ENCODE measurements at regions not wholly inside any gene's neighbourhood (a gene's known extent, or its start where the extent isn't known, plus 50 kb on each side); places are given as distances from the start of the nearest gene placed in this dataset.

- Mint-ChIP-seq H3K36me3 (no peaks in the 10 kb centered on the region), H3K4me3 (no peak overlapping the region), H3K27ac (no peak overlapping the region)
Measured at GRCh38 chr1:70887936-70888335, 159.7 kb downstream of the PTGER3 start.

GRCh38 chr1:70888722-70889121 is 158.9 kb downstream of the PTGER3 start:
- Mint-ChIP-seq H3K4me1 (no peaks in the 10 kb centered on the region), H3K36me3 (no peaks in the 10 kb centered on the region), H3K9me3 (no peaks in the 10 kb centered on the region), H3K27me3 (no peaks in the 10 kb centered on the region), H3K4me3 (no peak overlapping the region), H3K27ac (no peak overlapping the region)
- ATAC-seq = no peak

More at GRCh38 chr1:70887936-70888335, 159.7 kb downstream of the PTGER3 start:
- no peaks in the 10 kb centered on the region for H3K27me3 Mint-ChIP-seq
- H3K9me3 Mint-ChIP-seq = no peaks in the 10 kb centered on the region
- no peaks in the 10 kb centered on the region for H3K4me1 Mint-ChIP-seq
- ATAC-seq = no peak

- H3K9me3 Mint-ChIP-seq = no peaks in the 10 kb centered on the region
- no peak for ATAC-seq
- H3K4me3 Mint-ChIP-seq = no peak overlapping the region
- H3K4me1 Mint-ChIP-seq = no peaks in the 10 kb centered on the region
- no peaks in the 10 kb centered on the region for H3K36me3 Mint-ChIP-seq
- H3K27ac Mint-ChIP-seq = no peak overlapping the region
- H3K27me3 Mint-ChIP-seq = no peaks in the 10 kb centered on the region
Measured at GRCh38 chr1:70890408-70890807, 157.2 kb downstream of the PTGER3 start.

- H3K27ac Mint-ChIP-seq = no peak overlapping the region
Measured at GRCh38 chr1:70891051-70891843, 156.4 kb downstream of the PTGER3 start.

GRCh38 chr1:70892140-70892539 is 155.5 kb downstream of the PTGER3 start:
- Mint-ChIP-seq H3K4me1 (no peaks in the 10 kb centered on the region), H3K36me3 (no peaks in the 10 kb centered on the region), H3K27ac (no peak overlapping the region), H3K9me3 (no peaks in the 10 kb centered on the region), H3K4me3 (no peak overlapping the region), H3K27me3 (no peaks in the 10 kb centered on the region)
- ATAC-seq = no peak

More at GRCh38 chr1:70891051-70891843, 156.4 kb downstream of the PTGER3 start:
- Mint-ChIP-seq H3K4me3 (no peak overlapping the region), H3K4me1 (no peaks in the 10 kb centered on the region), H3K27me3 (no peaks in the 10 kb centered on the region), H3K36me3 (no peaks in the 10 kb centered on the region), H3K9me3 (no peaks in the 10 kb centered on the region)
- ATAC-seq = no peak

- no peak overlapping the region for H3K4me3 Mint-ChIP-seq
- H3K27me3 Mint-ChIP-seq = no peaks in the 10 kb centered on the region
- ATAC-seq = no peak
- no peaks in the 10 kb centered on the region for H3K4me1 Mint-ChIP-seq
- H3K9me3 Mint-ChIP-seq = no peaks in the 10 kb centered on the region
- H3K27ac Mint-ChIP-seq = no peak overlapping the region
- H3K36me3 Mint-ChIP-seq = no peaks in the 10 kb centered on the region
Measured at GRCh38 chr1:70892930-70893329, 154.7 kb downstream of the PTGER3 start.

- no peaks in the 10 kb centered on the region for H3K9me3 Mint-ChIP-seq
- no peaks in the 10 kb centered on the region for H3K27me3 Mint-ChIP-seq
- H3K4me1 Mint-ChIP-seq = no peaks in the 10 kb centered on the region
- H3K36me3 Mint-ChIP-seq = no peaks in the 10 kb centered on the region
- no peak for ATAC-seq
- H3K27ac Mint-ChIP-seq = no peak overlapping the region
- H3K4me3 Mint-ChIP-seq = no peak overlapping the region
Measured at GRCh38 chr1:70893381-70893780, 154.2 kb downstream of the PTGER3 start.

- no peak overlapping the region for H3K27ac Mint-ChIP-seq
- ATAC-seq = no peak
- no peaks in the 10 kb centered on the region for H3K27me3 Mint-ChIP-seq
- no peaks in the 10 kb centered on the region for H3K4me1 Mint-ChIP-seq
- no peak overlapping the region for H3K4me3 Mint-ChIP-seq
- H3K9me3 Mint-ChIP-seq = no peaks in the 10 kb centered on the region
- no peaks in the 10 kb centered on the region for H3K36me3 Mint-ChIP-seq
Measured at GRCh38 chr1:70895531-70895930, 152.1 kb downstream of the PTGER3 start.

GRCh38 chr1:70896224-70896623 is 151.4 kb downstream of the PTGER3 start:
- H3K27ac Mint-ChIP-seq = no peak overlapping the region
- no peak for ATAC-seq
- no peaks in the 10 kb centered on the region for H3K4me1 Mint-ChIP-seq
- no peaks in the 10 kb centered on the region for H3K36me3 Mint-ChIP-seq
- H3K9me3 Mint-ChIP-seq = no peaks in the 10 kb centered on the region
- H3K27me3 Mint-ChIP-seq = no peaks in the 10 kb centered on the region
- no peak overlapping the region for H3K4me3 Mint-ChIP-seq

GRCh38 chr1:70897273-70897672 is 150.3 kb downstream of the PTGER3 start:
- no peak for ATAC-seq
- no peak overlapping the region for H3K27ac Mint-ChIP-seq
- H3K9me3 Mint-ChIP-seq = no peaks in the 10 kb centered on the region
- no peaks in the 10 kb centered on the region for H3K4me1 Mint-ChIP-seq
- no peaks in the 10 kb centered on the region for H3K36me3 Mint-ChIP-seq
- H3K4me3 Mint-ChIP-seq = no peak overlapping the region
- H3K27me3 Mint-ChIP-seq = no peaks in the 10 kb centered on the region

- Mint-ChIP-seq H3K4me3 (no peak overlapping the region), H3K9me3 (no peaks in the 10 kb centered on the region)
- no peak for ATAC-seq
Measured at GRCh38 chr1:70899735-70900134, 147.9 kb downstream of the PTGER3 start.

GRCh38 chr1:70902211-70902610 is 145.4 kb downstream of the PTGER3 start:
- H3K27me3 Mint-ChIP-seq = no peaks in the 10 kb centered on the region
- no peaks in the 10 kb centered on the region for H3K4me1 Mint-ChIP-seq
- no peak for ATAC-seq
- H3K9me3 Mint-ChIP-seq = no peaks in the 10 kb centered on the region
- no peak overlapping the region for H3K27ac Mint-ChIP-seq
- H3K36me3 Mint-ChIP-seq = no peaks in the 10 kb centered on the region
- H3K4me3 Mint-ChIP-seq = no peak overlapping the region

More at GRCh38 chr1:70899735-70900134, 147.9 kb downstream of the PTGER3 start:
- H3K36me3 Mint-ChIP-seq = no peaks in the 10 kb centered on the region
- no peaks in the 10 kb centered on the region for H3K4me1 Mint-ChIP-seq
- no peaks in the 10 kb centered on the region for H3K27me3 Mint-ChIP-seq
- no peak overlapping the region for H3K27ac Mint-ChIP-seq

GRCh38 chr1:70906800-70907199 is 140.8 kb downstream of the PTGER3 start:
- no peaks in the 10 kb centered on the region for H3K27me3 Mint-ChIP-seq
- H3K9me3 Mint-ChIP-seq = no peaks in the 10 kb centered on the region
- no peak for ATAC-seq
- H3K4me3 Mint-ChIP-seq = no peak overlapping the region
- no peaks in the 10 kb centered on the region for H3K4me1 Mint-ChIP-seq
- H3K27ac Mint-ChIP-seq = no peak overlapping the region
- no peaks in the 10 kb centered on the region for H3K36me3 Mint-ChIP-seq

GRCh38 chr1:70907563-70908310 is 139.9 kb downstream of the PTGER3 start:
- no peak for ATAC-seq
- Mint-ChIP-seq H3K27ac (no peak overlapping the region), H3K4me3 (no peak overlapping the region), H3K36me3 (no peaks in the 10 kb centered on the region), H3K9me3 (no peaks in the 10 kb centered on the region), H3K27me3 (no peaks in the 10 kb centered on the region), H3K4me1 (no peaks in the 10 kb centered on the region)

GRCh38 chr1:70909262-70909822 is 138.3 kb downstream of the PTGER3 start:
- no peaks in the 10 kb centered on the region for H3K27me3 Mint-ChIP-seq
- H3K9me3 Mint-ChIP-seq = no peaks in the 10 kb centered on the region
- no peaks in the 10 kb centered on the region for H3K36me3 Mint-ChIP-seq
- H3K4me1 Mint-ChIP-seq = no peaks in the 10 kb centered on the region
- no peak overlapping the region for H3K4me3 Mint-ChIP-seq
- H3K27ac Mint-ChIP-seq = no peak overlapping the region
- no peak for ATAC-seq

GRCh38 chr1:70910013-70910412 is 137.6 kb downstream of the PTGER3 start:
- H3K27ac Mint-ChIP-seq = no peak overlapping the region
- peak; percentile 45 for ATAC-seq

More at GRCh38 chr1:70910013-70910412, 137.6 kb downstream of the PTGER3 start:
- Mint-ChIP-seq H3K27me3 (no peaks in the 10 kb centered on the region), H3K9me3 (no peaks in the 10 kb centered on the region), H3K4me1 (no peaks in the 10 kb centered on the region), H3K4me3 (no peak overlapping the region), H3K36me3 (no peaks in the 10 kb centered on the region)
